Amniotic epithelial cell (primary cell): ENCODE measurements at regions not wholly inside any gene's neighbourhood (a gene's known extent, or its start where the extent isn't known, plus 50 kb on each side); places are given as distances from the start of the nearest gene placed in this dataset.

ENCODE experiments used
- DNase-seq: peaks from one replicate; pipeline ENCODE4 v3.0.0-alpha.2; 2010; ENCODE audit warnings: low read depth

DNA sequence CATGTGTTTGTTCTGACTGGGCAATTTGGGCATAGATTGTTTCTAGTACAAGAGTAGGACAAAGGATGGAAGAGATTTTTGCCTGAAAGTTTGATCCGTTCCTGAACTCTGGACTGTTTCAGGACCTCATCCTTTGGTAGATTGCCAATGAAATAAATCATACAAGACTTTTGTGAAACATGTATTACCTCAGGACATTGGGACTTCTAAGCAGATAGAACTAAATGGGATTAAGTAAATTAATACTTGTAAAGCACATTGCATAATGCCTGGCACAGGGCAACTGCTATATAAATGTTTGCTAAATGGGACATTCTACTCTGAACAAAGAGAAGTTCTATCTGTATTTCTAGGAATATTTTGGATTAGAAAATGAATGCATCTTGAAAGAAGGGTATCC is 164.8 kb upstream of the RPS6KA3 start:
- DNase-seq = peak; percentile 41

DNA sequence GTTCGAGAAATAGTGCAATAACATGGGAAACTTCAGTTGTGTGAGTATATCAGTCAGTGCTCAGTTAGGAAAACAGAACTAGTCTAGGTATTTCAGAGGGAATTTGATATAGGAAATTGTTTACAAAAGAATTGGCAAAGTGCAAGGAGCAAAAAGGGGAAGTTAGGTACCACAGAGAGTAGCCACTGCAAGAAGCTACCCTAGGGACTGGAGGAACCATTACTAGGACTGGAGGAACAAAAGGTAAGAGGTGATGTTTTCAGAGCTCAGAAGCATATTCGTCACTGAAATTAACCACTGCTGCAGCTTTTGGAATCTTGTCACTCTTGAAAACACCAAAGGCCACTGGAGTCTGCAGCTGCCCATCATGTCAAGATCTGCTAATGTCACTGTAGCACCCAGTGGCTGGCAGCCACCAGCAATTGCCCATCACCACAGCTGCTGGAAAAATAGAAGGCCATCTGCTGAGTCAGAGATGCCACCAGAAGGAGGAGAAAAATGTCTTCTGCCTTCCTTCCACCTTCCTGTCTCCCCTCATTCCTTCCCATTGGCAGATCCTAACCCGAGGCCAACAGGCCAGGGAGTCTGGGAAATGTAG is 160.6 kb upstream of the RPS6KA3 start:
- no peak for DNase-seq

- DNase-seq = no peak
Measured at GRCh38 chrX:20421697-20422096, 155.0 kb upstream of the RPS6KA3 start.

- peak; percentile 93 for DNase-seq
Measured at GRCh38 chrX:20421275-20421674, 154.6 kb upstream of the RPS6KA3 start.

DNA sequence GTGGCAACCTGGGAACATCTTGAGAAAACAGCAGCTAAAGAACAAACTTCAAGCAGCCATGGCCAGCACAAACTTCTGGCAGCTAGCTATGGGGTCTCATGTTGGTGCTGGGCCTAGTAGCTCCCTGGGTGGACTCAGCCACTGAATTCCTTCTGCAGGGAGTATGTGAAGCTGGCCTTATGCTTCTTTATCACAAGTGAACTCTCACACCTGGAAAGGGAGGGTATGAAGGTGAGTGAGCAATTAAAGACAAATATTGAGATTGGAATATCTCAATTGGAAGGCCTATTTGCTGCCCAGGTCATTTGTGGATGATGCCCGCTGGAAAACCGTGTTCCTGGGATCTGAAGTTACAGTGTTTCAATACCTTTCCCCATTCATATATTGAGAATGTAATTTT is 153.3 kb upstream of the RPS6KA3 start:
- no peak for DNase-seq

DNA sequence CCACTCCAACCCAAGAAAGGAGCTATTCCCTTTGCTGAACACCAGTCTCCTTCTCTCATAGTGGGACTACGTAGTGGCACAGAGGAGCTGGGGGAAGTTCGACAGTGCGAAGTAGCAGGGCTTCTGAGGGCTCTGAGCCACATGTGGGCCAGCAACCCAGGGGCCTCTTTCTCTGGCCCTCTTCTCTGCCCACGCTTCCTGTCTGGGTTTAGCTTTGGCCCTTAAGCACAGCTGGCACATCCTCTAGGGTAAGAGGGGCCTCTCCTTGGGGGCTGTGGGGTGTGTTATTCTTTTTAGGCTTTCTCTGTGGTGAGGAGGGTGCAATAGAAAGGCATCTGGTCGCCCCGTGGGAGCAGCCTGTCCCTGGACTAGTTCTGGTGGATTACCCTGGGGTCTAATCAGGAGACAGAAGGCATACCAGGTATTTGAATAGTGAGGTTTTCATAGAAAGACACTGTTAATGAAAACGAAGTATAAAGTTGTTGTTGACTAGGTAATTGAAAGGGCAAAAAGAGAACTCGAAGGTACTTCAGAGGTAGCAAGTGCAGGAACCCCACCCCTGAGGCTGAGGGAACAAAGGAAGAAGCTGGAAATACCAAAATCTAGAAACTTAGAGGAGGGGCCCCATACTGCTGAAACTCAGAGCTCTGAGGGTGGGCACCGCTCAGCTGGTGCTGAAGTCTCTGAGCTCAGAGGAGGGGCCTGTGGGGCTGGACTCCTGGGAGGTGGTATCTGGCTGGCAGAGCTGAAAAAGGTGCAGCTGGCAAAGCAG is 151.9 kb upstream of the RPS6KA3 start:
- no peak for DNase-seq

DNA sequence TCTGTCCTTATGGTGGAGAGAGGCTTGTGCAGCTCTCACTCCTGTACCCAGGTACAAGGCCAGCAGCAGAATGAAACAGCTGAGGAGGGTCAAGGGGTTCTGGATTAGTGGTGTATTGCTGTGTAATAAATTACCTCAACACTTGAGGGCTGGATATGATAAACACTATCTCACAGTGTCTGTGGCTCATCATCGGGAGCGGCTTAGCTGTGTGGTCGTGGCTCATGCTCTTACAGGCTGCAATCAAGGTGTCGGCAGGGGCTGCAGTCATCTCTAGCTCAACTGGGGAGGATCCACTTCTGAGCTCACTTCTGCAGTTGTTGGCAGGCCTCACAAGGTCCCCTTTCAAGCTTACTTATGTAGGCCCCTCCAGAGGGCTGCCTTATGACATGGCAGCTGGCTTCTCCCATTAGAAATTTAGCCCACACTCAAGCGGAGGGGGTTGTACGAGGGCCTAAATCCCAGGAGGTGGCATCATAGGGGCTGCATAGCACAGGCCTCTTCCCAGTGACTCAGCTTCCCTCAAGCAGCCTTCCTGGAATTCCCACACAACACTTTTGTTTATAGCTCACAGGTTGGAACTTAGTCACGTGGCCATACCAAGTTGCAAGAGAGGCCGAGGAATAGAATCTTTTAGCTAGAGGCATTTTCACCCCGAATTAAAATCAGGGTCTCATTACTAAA is 148.2 kb upstream of the RPS6KA3 start:
- DNase-seq = peak; percentile 74

GRCh38 chrX:20414066-20414465 is 147.4 kb upstream of the RPS6KA3 start:
- DNase-seq = no peak

DNA sequence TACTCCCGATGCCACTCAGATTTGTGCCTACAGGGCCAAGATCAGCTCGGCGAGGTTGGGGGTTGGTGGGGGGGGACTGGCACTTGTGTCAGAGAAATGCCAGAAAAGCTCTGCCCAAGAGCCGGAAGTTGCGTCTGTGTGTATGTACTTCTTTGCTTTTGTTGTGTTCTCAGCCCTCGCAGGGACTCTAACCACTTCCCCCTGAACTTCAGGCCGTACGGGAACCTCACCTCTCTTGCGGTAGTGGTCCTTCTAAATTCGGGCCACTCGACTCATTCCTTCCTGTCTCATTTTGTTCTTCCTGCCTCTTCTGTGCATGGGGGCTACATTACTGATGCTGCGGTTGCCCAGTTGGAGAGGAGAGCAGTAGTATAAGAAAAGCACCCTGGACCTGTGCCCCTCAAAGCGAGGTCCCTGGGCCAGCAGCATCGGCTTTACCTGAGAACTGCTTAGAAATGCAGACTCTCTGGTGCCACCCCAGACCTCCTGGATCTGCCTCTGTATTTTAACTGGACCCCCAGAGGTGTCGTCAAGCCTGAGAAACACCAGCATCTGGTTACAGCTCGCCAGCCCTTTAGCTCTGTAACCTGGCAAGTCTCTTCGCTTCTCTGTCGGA is 146.3 kb upstream of the RPS6KA3 start:
- DNase-seq = no peak

- DNase-seq = no peak
Measured at GRCh38 chrX:20410540-20410939, 143.8 kb upstream of the RPS6KA3 start.

- DNase-seq = no peak
Measured at GRCh38 chrX:20409991-20410390, 143.3 kb upstream of the RPS6KA3 start.

DNA sequence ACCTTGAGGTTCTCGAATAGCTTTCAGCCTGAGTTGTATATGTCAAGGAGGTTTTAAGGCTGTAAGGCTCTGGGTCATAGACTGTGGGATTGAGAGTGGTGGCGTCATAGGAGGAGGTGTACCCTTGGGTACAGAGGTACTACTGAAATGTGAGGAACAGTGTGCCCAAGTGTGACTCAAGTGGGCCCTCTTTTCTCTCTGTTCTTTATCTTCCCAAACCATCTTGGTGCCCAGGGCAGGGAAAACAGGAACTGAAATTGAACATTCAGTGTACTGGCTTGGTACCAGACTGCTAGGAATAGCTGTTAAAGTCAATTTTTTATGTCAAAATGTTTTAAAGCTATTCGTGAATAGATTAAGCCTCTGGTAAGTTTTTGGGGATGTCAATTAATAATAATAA is 136.2 kb upstream of the RPS6KA3 start:
- DNase-seq = no peak

GRCh38 chrX:20399728-20400414 is 133.2 kb upstream of the RPS6KA3 start:
- DNase-seq = no peak

- no peak for DNase-seq
Measured at GRCh38 chrX:20397587-20397986, 130.9 kb upstream of the RPS6KA3 start.

- peak; percentile 6 for DNase-seq
Measured at GRCh38 chrX:20394451-20394850, 127.7 kb upstream of the RPS6KA3 start.

DNA sequence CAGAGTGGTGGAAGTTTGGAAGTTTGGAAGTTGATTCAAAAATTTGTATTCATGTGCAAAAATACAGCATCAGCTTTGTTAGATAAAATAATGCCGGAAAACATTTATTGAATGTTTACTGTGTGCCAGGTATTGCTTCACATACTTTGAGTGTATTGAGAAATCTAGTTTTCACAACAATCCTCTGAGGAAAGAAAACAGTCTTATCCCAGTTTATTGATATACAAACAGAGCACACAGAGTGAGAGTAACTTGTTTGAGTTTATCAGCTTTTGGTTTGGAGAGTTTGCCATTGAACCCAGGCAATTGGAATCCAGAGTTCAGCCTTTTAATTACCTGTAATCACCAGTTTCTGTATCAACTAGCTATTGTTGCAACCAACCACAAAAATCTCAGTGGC is 127.2 kb upstream of the RPS6KA3 start:
- DNase-seq = peak; percentile 49

DNA sequence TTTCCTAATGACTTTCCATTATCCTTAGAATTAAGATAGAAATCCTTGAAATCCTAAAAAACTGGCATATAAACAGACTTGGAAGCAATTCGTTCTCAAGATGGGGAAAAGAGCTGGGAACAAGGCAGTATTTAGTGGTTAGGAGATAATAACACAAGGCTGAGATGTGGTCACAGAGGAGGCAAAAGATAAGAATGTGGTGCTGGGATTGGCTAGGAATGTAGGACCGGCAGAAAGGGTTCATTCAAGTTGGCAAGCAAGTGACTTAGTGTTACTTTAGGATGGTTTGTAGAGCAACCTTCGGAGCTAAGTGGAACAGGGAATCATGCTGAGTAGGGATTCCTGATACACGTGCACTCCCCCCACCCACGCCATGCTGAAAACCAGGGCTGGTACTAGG is 121.9 kb upstream of the RPS6KA3 start:
- DNase-seq = peak; percentile 89

- no peak for DNase-seq
Measured at GRCh38 chrX:20383477-20383876, 116.8 kb upstream of the RPS6KA3 start.

DNA sequence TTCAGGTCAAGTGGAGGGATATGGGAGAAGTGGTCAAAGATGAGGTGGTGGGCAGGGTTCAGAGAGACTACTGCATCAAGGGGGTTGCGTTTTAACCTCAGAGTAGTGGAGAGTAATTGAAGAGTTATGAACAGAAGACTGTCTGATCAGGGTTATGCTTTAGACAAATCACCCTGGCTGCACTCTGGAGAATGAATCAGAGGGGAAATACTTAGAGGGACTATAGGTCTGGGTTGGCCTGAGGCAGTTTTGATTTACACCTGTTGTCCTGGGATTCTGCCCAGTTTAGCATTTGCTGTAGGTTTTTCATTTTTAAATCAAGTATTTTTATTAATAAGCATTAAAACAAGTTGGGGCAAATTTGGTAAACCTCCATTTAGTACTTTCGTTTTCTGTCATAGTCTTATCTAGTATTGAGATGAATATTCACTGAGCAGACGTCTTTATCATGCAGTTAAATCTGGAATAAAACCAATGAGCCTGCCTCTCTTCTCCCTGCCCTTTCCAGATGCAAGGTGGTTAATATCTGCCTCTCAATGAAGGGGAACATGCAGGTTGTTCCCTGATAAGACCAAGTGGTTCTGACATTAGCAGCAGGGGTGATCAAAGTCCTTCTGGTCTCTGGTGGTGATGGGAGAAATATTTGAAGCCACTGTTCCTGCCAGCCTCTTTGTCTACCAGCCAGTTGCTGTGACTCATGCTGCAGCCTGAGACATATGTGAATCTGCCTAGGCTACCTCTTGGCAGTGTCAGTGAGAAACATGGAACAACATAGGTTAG is 116.0 kb upstream of the RPS6KA3 start:
- DNase-seq = no peak

DNA sequence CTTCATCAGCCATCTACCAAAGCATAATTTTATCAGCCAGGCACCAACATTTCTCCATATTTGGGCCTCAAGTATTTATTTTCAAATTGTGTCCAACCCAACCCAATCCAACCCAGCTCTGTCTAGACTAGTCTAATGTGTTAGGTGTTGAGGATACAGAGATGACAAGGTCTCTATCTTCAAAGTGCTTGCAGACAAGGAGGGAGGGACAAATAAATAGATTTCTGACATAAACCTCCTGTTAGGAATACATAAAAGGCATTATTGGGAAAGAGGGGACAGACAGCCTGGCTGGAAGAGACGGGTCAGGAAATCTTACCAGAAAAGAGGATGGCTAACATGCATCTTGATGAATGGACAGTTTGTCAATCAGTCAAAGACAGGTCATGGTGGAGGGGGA is 115.4 kb upstream of the RPS6KA3 start:
- DNase-seq = no peak

GRCh38 chrX:20378233-20378920 is 111.7 kb upstream of the RPS6KA3 start:
- peak; percentile 75 for DNase-seq
